ENCODE measurements at regions not wholly inside any gene's neighbourhood (a gene's known extent, or its start where the extent isn't known, plus 50 kb on each side); places are given as distances from the start of the nearest gene placed in this dataset.

GRCh38 chr3:21357241-21357640 lies 393.8 kb downstream of the ZNF385D start:
- peak in 1 of 2 donors; percentile 2 for DNase-seq (ENCODE audit: low read depth in 2 of 2)
- no peak for TF ChIP-seq CTCF (IDR thresholded peaks at IDR 0.05; ENCODE audit: low read depth, low read length)
- no peak overlapping the region for H3K4me3 ChIP-seq (replicated peaks in 1 of 2; ENCODE audit: low read depth in 2 of 2, low read length in 2 of 2)

DNA sequence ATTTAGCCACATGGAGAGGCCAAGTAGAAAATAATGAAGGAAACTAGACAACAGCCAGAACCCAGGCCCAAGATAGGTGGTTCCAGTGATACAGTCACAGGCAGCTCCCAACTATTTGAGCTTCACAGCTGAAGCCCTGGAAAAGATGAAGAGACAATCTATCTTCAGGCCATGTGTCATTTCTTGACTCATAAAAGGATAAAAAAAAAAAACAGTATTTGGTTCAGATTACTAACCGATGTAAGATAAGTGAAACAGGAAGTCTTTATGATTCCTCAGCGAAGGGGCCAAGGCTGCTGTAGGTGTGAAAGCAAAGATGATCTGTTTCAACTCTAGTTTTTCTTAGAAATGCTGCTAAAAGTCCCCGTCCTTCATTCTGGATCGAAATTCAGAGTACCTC lies 394.6 kb downstream of the ZNF385D start:
- no peak for TF ChIP-seq CTCF (IDR thresholded peaks at IDR 0.05; ENCODE audit: low read depth, low read length)
- peak in 1 of 2 donors; percentile 40 for DNase-seq (ENCODE audit: low read depth in 2 of 2)
- H3K4me3 ChIP-seq (replicated peaks in 1 of 2; ENCODE audit: low read depth in 2 of 2, low read length in 2 of 2), result no peak overlapping the region

DNA sequence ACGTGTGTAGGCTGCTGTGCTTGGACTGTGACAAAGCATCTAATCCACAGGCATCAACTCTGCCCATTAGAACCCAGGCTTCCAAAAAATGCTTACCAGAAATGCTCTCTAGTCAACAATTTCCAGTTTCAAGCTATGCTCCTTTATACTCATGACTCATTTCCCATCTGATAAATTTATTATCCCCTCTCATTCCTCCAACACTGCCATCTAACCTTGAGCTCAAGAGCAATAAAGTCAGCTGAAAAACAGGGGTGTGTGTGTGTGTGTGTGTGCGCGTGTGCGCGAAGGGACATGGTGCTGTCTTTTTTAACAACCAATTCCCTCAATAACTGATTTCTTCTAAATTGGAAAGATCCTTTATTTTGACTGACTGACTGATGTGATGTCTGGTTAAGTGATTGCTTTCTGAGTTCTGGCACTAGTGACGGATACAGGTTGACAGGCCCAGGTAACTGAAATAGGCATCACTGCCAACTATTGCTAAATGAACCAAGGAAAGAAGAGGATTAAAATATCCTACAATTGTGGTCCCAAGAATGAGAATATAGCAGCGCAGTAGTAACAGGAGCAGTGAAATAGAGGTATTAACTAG lies 405.5 kb downstream of the ZNF385D start:
- H3K4me3 ChIP-seq (replicated peaks in 1 of 2; ENCODE audit: low read depth in 2 of 2, low read length in 2 of 2), result no peak overlapping the region
- TF ChIP-seq CTCF (IDR thresholded peaks at IDR 0.05; ENCODE audit: low read depth, low read length), result no peak
- peak in 1 of 2 donors; percentile 15 for DNase-seq (ENCODE audit: low read depth in 2 of 2)

GRCh38 chr3:21331857-21332256 lies 419.2 kb downstream of the ZNF385D start:
- no peak for DNase-seq (ENCODE audit: low read depth in 2 of 2)
- no peak overlapping the region for H3K4me3 ChIP-seq (replicated peaks in 1 of 2; ENCODE audit: low read depth in 2 of 2, low read length in 2 of 2)
- no peak for TF ChIP-seq CTCF (IDR thresholded peaks at IDR 0.05; ENCODE audit: low read depth, low read length)

DNA sequence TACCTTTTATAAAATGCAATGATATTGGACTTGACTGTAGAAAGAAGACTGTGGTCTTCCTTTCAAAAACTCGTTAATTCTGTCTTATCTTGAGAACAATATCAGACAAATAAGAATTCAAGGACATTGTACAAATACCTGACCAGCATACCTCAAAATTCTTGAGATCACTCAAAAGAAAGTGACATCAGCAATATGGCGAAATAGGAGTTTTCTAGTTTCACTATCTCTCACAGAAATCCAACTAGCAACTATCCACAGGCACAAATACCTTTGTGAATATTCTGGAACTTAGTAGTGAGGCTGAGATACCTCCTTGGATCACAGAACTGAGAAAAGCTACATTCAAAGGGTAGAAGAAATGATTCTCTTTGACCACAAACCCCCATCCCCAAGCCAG lies 419.7 kb downstream of the ZNF385D start:
- peak; percentile 7 to 9 for DNase-seq (ENCODE audit: low read depth in 2 of 2)
- no peak for TF ChIP-seq CTCF (IDR thresholded peaks at IDR 0.05; ENCODE audit: low read depth, low read length)
- H3K4me3 ChIP-seq (replicated peaks in 1 of 2; ENCODE audit: low read depth in 2 of 2, low read length in 2 of 2), result no peak overlapping the region

DNA sequence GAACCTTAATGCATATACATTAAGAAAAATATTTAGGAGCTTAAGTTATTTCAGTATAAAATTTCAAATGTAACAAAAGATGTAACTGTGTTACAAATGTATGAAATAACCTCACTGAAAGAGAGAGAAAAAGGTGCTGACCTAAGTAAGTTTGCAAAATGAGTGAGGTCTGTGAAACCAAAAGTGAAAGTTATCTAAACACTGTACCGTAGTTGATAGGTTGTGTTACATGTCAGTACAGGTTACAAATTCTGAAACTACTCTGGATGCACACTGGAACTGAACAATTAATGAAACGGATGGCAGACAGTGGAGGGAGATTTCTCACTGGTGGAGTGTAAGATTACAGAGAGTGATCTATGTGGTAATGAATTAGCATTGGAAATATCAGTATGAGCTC lies 420.7 kb downstream of the ZNF385D start:
- TF ChIP-seq CTCF (IDR thresholded peaks at IDR 0.05; ENCODE audit: low read depth, low read length), result no peak
- no peak overlapping the region for H3K4me3 ChIP-seq (replicated peaks in 1 of 2; ENCODE audit: low read depth in 2 of 2, low read length in 2 of 2)
- DNase-seq (ENCODE audit: low read depth in 2 of 2), result peak; percentile 8 to 10

Measured in cardiac fibroblast (primary cell).